Activated gamma-delta T cell (primary cell): ENCODE measurements at regions not wholly inside any gene's neighbourhood (a gene's known extent, or its start where the extent isn't known, plus 50 kb on each side); places are given as distances from the start of the nearest gene placed in this dataset.
"Not testable (repeated sequence)": the region's sequence is repeated elsewhere in the genome, so short reads cannot be mapped to it uniquely, and the experiment has no call there.

ENCODE experiments used
- DNase-seq: peaks from one replicate; lab custom pipeline; 2025; lab: John Stamatoyannopoulos, UW

DNA sequence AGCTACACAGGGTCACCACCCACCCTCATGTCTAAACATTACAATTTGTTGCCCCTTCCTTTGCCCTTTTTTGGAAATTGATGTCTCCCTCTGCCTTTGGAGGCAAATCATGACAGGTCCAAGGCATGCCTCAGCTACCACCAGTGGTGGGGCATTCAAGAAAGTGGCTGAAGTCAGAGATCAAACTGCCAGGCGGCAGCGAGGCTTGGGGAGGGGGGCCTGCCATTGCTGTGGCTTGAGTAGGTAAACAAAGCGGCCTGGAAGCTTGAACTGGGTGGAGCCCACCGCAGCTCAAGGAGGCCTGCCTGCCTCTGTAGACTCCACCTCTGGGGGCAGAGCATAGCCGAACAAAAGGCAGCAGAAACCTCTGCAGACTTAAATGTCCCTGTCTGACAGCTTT, 152.0 kb upstream of the ATP2B2 start:
- DNase-seq = not testable (repeated sequence)

DNA sequence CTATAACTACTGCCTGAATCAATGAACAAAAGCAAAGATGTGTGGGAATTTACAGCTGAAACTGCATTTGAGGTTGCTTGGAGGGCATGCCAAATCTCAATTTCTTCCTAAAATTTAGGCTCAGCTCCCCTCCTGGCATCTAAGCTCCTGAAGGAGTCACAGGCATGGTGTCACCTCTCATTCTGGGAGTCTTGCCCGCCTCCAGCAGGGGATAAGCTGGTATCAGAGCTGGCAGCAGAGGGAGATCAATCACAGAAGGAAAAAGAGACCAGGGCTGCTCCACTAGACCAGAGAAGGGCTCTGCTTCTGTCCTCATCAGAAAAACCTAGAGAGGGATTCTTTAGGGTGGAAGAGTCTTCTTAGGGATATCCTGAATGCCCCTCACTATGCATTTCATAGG, 150.4 kb upstream of the SLC6A11 start:
- no peak for DNase-seq

DNA sequence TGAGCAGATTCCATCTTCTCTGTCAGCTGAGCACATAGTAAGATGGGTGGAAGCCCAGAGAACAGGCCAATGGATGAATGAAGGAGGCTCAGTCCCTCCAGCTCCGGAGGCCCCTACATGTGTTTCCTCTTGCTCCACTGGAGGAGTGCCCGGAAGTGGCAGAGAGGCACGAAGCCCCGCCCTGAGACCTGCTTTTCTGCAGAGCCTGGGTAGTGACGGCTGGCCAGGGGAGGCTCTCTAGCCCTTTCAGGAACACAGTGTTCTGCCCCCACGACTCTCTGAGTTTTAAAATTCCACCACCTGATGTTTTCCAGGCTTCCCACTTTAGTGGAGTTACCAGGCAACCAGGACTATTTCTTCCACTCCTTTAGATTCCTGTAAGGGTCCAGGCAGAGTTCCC, 149.4 kb upstream of the SLC6A11 start:
- DNase-seq = no peak

DNA sequence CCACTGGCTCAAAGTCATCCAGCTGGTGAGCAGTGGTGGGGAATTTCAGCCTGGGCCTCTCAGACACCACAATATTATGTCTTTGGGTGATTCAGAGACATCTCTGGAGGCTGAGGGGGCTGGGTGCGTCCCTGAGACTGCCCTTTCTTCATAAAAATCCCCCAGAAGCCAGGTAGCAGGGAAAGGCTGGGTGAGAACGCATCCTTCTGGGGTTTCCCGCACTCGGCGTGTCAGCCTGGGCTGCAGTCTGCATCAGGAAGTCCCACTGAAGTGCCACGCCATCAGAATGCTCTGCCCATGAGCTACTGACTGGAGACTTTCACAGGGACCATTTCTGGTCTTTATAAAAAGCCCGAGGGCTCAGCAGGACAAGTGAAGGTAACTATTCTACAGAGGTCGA, 148.8 kb upstream of the SLC6A11 start:
- no peak for DNase-seq

DNA sequence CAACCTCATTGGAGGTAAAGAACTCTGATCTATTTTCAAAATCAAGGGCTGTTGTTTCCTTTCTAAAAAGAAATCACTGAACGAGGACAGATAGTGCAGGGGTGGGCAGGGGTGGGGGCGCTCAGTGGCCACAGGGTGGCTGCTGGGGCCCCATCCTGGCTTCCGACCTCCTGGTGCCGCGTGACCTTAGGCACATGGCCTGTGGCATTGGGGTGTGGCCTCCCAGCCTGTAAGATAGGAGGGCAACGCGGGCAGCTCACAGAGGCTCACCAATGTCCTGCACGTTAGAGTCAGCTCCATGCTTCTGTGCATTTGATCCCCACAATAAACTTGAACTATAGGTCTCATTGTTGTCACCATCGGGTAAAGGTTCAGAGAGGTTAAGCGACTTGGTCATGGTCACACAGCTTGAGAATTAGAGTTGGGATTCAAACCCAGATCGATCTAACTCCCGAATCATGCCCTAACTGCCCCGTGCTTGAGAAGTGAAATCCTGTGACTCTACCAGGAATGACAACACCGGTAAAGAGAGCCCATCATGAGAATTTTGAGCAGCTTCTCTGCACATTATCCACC, 148.0 kb upstream of the SLC6A11 start:
- DNase-seq = no peak

DNA sequence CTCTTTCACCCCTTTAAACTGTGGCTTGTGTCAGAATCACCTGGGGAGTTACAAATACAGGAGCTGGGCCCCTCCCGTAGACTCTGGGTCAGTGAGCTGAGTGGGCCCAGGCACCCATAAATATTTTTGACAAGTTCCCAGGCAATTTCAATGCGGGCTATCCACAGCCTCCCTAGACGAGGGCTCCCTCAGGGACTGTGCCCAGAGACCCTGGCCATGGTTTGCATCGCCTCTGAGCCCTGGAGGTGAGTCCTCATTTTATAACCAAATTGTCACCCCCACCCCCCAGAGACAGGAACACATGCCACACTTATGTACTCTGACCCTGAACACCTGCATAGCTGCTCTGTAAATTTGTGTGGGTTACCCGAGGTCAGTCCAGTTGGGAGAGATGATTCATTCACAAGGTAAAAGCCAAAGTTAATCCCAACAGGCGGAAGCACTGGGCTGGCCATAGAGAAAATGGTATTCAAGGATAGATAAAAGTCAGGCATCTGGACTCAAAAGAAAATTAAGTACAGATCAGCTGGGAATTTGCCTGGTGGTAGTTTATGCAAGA, 146.5 kb upstream of the SLC6A11 start:
- no peak for DNase-seq

DNA sequence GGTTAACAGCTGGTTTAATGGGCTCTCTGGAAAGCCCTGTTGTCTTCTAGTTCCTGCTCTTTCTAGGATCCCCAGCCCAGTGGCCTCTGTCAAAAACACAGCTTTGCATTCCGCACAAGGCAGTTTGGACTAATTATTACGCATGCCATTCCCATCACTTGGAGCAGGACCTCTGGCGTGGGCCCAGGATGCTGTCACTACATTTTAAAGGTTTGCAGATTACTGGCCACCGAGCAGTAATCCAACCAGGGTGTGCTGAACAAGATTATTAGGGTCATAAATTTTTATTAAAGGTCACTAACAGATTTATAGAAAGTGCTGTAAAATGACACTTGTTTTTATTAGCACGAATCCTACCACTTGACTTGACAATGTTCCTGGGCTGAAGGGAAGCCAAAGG, 143.6 kb upstream of the SLC6A11 start:
- no peak for DNase-seq

DNA sequence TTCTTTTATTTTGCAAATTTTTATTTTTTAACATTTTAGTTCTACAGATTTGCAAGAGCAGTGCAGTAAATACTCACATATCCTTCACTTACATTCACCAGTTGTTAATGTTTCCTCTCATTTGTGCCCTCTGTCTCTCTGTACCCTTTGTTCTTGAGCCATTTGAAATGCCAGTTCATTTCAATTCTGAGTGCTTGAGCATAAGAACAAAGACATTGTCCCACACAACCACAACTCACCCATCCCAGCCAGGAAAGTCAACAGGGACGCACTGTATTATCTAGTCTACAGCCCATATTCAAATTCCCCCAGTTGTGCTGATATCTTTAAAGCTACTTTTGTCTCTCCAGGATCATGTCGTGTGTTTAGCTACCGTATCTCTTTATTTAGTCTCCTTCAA, 141.4 kb upstream of the SLC6A11 start:
- no peak for DNase-seq

DNA sequence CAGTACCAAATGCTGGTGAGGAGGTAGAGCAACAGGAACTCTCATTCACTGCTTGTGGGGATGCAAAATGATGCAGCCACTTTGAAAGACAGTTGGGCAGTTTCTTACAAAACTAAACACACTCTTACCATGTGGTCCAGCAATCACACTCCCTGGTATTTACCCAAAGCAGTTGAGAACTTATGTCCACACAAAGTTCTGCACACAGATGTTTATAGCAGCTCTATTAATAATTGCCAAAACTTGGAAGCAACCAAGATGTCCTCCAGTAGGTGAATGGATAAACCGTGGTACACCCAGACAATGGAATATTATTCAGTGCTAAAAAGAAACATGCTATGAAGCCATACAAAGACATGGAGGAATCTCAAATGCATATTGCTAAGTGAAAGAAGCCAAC, 139.1 kb upstream of the SLC6A11 start:
- no peak for DNase-seq

DNA sequence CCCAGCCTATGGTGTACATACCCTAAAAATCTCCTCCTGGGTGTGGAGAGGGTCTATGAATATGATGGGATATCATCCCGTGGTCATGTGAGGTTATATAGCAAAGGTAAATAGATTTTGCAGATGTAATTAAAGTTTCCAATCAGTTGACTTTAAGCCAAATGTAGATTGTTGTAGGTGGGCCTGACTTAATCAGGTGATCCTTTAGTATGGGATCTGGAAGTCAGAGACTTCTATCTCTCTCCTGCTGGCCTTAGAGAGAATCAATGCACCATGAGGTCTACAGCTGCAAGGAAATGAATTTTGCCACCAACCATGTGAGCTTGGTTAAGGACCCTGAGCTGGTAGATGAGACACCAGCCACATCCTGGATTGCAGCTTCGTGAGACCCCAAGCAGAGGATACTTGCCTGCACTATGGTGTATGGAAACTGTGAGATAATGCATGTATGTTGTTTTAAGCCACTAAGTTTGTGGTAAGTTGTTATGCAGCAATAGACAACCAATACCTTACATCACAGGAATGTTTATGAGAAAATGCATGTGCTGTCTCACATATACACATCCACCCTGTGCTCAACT, 137.1 kb upstream of the SLC6A11 start:
- no peak for DNase-seq

DNA sequence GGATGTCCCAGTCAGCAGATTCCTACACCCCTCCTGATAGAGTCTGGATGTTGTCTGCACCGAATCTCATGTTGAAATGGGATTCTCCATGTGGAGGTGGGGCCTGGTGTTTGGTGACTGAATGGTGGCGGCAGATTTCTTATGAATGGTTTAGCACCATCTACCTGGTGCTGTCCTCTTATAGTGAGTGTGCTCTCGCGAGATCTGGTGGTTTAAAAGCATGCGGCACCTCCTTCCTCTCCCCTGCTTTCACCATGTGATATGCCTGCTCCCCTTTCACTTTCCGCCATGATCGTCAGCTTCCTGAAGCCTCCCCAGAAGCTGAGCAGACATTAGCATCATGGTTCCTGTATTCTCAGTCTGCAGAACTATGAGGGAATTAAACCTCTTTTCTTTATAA, 135.2 kb upstream of the SLC6A11 start:
- no peak for DNase-seq

DNA sequence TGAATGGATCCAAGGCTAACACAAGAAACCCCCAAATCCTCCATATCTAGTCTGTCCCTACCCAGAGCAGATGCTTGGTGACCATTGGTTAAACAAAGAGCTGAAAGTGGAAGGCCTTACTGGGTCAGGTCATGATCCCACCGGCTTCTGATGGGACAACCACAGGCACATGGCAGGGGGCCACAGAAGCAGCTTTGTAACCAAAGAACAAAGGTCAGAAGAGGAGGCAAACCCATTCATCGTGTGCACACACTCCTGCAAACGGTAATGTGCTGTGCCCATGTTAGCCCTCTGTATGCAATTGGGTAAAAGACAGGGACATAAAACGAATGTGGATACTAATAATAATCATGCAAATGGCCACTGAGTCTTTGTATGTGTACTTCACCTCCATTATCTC, 133.3 kb upstream of the SLC6A11 start:
- DNase-seq = no peak

DNA sequence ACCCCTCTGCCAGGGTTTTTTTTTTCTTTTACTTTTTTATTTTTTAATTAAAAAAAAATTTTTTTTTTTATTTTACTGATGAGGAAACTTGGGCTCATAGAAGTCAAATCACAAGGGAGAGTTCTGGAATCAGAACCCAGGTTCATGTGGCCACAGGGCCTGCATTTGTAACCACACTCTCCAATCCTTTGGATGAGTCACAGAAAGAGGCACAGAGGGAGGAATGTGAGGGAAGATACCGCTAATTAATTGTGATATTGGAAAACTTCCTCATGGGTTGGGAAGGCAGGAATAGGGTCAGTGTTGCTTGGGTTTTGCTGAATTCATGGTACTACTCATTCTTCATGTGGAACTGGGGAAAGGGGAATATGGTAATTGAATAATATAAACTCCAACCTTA, 132.9 kb upstream of the SLC6A11 start:
- DNase-seq = no peak

DNA sequence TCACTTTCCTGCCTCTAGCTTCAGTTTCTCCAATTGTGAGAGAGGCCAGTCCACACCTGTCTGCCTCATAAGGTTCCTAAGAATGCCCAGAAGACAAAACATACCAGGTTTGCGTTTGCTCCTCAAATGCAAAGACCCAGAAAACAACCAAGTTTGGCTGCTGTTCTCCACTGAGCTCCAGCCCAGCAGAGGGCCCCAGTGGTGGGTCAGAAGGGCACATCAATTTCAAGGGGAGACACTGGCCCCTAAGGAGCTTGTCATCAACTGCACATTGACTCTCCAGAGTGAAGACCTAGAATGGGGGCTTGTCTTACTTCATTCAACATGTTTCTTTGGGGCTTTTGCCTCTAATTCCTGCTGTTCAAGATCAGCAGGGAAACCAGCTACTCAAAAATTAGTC, 127.9 kb upstream of the SLC6A11 start:
- no peak for DNase-seq

DNA sequence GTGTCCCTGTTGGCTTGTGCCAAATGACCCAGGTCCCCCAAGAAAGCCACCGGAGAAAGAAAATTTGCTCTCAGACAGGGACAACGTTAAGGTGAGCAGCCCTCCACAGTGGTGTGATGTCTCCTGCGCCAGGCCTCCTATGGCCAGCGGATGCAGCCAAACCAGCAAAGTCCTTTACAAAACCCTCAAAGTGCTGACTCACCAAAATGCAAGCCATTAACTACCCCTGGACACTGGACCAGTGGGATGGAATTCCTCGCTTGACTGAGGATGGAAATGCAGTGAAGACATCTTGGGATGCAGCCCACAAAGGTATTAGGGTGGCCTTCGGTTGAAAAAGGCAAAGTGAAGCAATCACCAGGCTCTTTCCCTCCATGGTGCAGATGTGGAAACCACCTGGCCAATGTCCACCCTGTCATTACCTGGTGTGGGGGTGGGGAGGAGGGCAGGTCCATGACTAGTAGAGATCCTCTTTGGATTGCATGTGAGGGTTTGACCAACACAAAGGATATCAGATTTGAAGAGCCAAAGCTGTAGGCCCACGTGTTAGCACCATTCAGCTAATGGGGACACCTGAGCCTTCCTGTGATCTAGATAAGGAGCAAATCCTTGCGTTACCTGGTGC, 127.4 kb upstream of the SLC6A11 start:
- DNase-seq = no peak

DNA sequence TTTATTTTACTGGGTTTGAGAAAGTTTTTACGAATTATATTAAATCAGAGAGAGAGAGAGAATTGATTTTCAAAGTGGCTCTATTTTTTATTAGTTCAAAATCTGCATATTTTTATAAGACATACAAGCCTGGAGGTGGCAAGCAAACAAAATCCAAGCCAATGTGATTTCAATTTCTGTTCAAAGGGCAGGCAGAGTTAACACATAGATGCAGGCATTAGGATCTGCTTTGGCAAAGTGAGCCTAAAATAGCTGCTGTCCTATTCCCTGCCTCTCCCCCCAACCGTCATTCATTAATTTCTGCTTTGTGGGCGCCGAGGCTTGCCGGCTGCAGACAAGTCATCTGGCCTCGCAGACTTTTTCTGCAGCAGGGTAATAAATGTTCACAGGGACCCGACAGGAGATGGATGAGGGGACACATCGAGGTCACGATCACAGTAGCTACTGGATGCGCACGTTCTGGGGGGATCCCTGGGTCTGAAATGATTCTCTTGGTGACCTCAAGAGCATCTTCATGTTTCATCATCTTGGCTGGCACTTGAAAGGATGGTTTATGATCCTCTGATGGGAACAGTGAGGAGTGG, 123.9 kb upstream of the SLC6A11 start:
- DNase-seq = no peak

DNA sequence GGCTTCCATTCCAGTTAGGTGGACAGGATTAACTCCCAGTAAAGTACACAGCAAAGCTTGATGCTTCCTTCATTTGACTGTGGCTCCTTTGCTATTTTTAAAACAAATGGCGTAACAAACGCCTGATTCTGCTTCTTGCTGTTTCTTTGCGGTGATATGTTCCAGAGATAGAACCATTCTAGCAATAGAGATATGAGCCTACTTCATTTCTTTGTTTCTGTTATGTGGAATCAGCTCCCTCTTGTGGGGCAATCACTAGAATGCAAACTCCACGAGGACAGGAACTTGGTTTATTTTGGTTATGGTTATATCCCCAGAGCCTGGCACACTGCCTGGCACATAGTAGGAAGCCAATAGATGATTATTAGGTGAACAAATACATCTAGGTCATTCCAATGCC, 122.6 kb upstream of the SLC6A11 start:
- DNase-seq = no peak

DNA sequence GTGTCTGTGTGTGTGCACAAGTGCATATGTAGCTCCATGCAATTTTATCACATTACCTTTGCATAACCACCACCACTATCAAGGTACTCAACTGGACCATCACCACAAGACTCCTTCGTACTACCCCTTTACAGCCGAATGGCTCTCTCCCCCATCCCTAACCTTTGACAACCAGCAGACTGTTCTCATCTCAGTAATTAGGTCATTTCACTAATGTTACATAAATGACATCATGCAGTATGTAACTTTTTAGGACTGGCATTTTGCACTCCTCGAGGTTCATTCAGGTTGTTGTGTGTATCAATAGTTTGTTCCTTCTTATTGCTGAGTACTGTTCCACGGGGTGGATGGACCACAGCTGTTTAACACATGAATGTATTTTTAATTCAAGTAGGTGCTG, 121.8 kb upstream of the SLC6A11 start:
- DNase-seq = no peak

DNA sequence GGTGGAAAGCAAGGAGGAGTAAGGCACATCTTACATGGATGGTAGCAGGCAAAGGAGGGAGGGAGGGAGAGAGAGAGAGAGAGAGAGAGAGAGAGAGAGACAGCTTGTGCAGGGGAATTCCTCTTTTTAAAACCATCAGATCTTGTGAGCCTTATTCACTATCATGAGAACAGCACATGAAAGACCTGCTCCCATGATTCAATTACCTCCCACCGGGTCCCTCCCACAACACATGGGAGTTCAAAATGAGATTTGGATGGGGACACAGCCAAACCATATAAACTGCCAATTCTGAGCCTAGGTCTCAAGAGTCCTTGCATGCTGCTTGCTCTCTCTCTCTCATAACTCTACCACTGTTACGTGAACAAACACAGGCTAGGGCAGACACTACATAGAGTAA, 120.8 kb upstream of the SLC6A11 start:
- DNase-seq = not testable (repeated sequence)

DNA sequence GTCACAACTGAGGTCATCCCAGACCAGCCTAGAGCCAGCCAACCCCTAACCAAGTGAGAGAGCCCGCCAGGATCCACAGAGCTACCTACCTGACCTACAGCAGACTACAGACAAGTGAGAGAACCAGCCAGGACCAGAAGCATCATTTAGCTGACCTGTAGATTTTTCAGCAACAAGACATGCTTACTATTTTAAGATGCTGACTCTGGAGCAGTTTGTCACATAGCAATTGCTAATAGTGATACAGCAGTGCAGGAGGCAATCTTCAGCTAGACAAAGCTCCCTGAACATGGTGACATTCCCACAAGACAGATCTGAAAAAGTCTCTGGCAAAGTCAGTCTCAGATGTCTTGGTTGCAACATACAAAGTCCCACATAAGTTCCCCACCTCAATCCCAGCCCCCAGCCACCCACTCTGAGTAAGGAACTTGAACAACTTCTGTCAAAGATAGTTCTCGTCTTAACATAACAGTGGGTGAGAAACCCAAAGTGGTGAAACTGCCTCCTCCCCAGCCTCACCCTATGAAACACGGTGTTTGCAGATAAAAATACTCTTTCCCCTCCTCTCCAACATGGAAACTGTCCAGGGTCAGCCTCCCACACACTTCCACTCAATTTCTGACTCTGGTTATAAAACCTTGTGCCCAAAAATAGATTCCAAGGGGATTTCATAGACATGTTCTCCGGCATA, 120.3 kb upstream of the SLC6A11 start:
- DNase-seq = no peak

DNA sequence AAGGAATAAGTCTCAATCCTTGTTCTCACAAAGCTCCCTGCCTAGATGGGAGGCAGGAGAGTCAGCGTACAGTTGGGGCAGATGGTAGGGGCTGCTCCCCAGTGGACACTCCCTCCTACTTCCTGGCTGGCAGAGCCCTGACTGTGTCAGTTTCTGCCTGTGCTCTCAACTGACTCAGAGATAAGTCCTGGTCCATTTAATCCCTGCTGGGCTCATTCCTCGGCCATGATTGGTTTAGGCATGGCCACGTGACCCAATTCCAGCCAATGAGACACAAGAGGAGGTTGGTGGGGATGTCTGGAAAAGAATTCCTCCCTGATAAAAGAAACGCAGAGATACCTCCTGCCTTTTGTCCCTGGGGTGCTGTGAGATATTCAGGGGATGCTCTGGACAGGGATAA, 118.1 kb upstream of the SLC6A11 start:
- no peak for DNase-seq

DNA sequence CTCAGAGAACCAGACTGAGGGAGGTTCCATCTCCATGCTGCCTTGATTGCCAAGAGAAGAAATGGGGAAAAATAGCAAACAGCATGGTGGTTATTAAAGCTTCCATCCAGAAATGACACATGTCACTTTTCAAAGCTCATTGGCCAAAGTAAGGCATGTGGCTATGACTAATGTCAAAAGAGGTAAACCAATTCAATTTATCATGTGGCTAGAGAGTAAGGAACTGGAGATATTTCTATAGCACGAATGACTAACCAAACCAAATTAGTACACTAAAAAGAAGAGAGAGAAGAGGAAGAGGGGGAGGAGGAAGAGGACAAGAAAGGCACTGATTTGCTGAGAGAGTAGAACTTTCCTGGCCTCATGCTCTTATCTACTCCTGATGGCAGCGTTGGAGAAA, 115.2 kb upstream of the SLC6A11 start:
- no peak for DNase-seq
